K562 (cell line): ENCODE measurements at regions not wholly inside any gene's neighbourhood (a gene's known extent, or its start where the extent isn't known, plus 50 kb on each side); places are given as distances from the start of the nearest gene placed in this dataset.

Experiments
- ATAC-seq: fragments of 200-7000 bp; cut with Tn5 transposase; 3 replicates; pipeline ENCODE4 v1.9.1; 2020; ENCODE audit warnings: moderate library complexity
- BruUV-seq: library from RNA; stranded (reverse); fragments of 400-500 nt; replicated peaks from 2 replicates; lab custom pipeline; 2021; lab: Mats Ljungman, UMichigan
- CTCF ChIA-PET: fragments of 300-600 bp; formaldehyde crosslinking; extraction: SDS; loops from one replicate; lab custom pipeline; 2021; ENCODE audit warnings: low intra/inter-chr PET ratio; lab: Yijun Ruan, JAX
- POLR2A ChIA-PET: fragments of 300-600, 350-650 bp; sonication (Branson Sonifier 250); formaldehyde crosslinking; extraction: SDS; loops from one replicate; lab custom pipeline; 2021; ENCODE audit warnings: antibody characterized with exemption, inconsistent platforms; lab: Yijun Ruan, JAX
- DNase-seq, 4 experiments: peaks; one replicate each; pipeline versions ENCODE4 v3.0.0 to v3.0.0-alpha.2; 2011 to 2018; ENCODE audit warnings: low spot score in 3 of 4, mixed read lengths in 3 of 4; ENCODE audit errors: extremely low read depth in 1 of 4
- FAIRE-seq: peaks from 2 replicates; lab custom pipeline; 2011; peaks lifted over from hg19 to GRCh38; lab: Jason Lieb, UNC
- H2AFZ ChIP-seq: 2 replicates; pipeline ENCODE4 v1.6.0; 2011; ENCODE audit warnings: low read depth, low read length, control low read depth, inconsistent platforms
- H3K27ac ChIP-seq: fragments of 200-600 bp; 3 replicates; pipeline ENCODE4 v1.8.0; 2011; ENCODE audit warnings: low read depth, mild to moderate bottlenecking, control low read depth, inconsistent platforms, low read length, moderate library complexity, mixed read lengths; ENCODE audit errors: extremely low read depth
- H3K27me3 ChIP-seq, 2 experiments: fragments of 300-600 bp in 1 of 2; 2 replicates in 1 of 2; 3 replicates in 1 of 2; pipeline versions ENCODE4 v1.6.0 to v1.8.0; 2011; ENCODE audit warnings: inconsistent platforms in 2 of 2, low read length in 2 of 2, mild to moderate bottlenecking in 1 of 2, mixed read lengths in 1 of 2, moderate library complexity in 1 of 2; ENCODE audit not compliant: control insufficient read depth in 2 of 2, insufficient read depth in 2 of 2
- H3K36me3 ChIP-seq: fragments of 300-600 bp; 3 replicates; pipeline ENCODE4 v1.8.0; 2011; ENCODE audit warnings: mild to moderate bottlenecking, low read length, inconsistent platforms; ENCODE audit not compliant: control insufficient read depth, insufficient read depth
- H3K4me1 ChIP-seq, 2 experiments: fragments of 200-600 bp in 1 of 2; replicated peaks in 1 of 2; 2 replicates in 1 of 2; 3 replicates in 1 of 2; pipeline versions ENCODE4 v1.5.1 to v1.8.0; 2011; ENCODE audit warnings: inconsistent platforms in 2 of 2, low read length in 2 of 2, mild to moderate bottlenecking in 1 of 2, mixed read lengths in 1 of 2, moderate library complexity in 1 of 2; ENCODE audit not compliant: control insufficient read depth in 2 of 2, insufficient read depth in 2 of 2
- H3K4me2 ChIP-seq: 2 replicates; pipeline ENCODE4 v1.6.1; 2011; ENCODE audit warnings: low read length, control low read depth, inconsistent platforms, mixed read lengths; ENCODE audit not compliant: insufficient read depth
- H3K4me3 ChIP-seq: fragments of 200-600 bp; sonication (generic), shearing (Covaris generic); 2 replicates; pipeline ENCODE4 v1.5.1; 2016; ENCODE audit warnings: control low read depth, inconsistent platforms
- H3K79me2 ChIP-seq: fragments of 200-600 bp; 3 replicates; pipeline ENCODE4 v1.8.0; 2011; ENCODE audit warnings: low read length, inconsistent platforms; ENCODE audit not compliant: control insufficient read depth, insufficient read depth
- H3K9ac ChIP-seq, 2 experiments: 2 replicates each; pipeline versions ENCODE4 v1.6.0 to v1.6.1; 2011; ENCODE audit warnings: low read depth in 2 of 2, low read length in 2 of 2, control low read depth in 1 of 2, inconsistent platforms in 1 of 2, mild to moderate bottlenecking in 1 of 2, mixed read lengths in 1 of 2; ENCODE audit not compliant: insufficient read depth in 1 of 2
- H3K9me1 ChIP-seq: one replicate; pipeline ENCODE4 v1.6.0; 2011; ENCODE audit warnings: inconsistent platforms, mild to moderate bottlenecking, low read length, moderate library complexity; ENCODE audit not compliant: control insufficient read depth, insufficient read depth
- H3K9me3 ChIP-seq: replicated peaks from 2 replicates; pipeline ENCODE4 v1.5.1; 2011; ENCODE audit warnings: low read depth, low read length, inconsistent platforms; ENCODE audit not compliant: control insufficient read depth, insufficient read depth
- H4K20me1 ChIP-seq: replicated peaks from 2 replicates; pipeline ENCODE4 v1.6.1; 2011; ENCODE audit warnings: low read length, inconsistent platforms, mixed read lengths; ENCODE audit not compliant: control insufficient read depth, insufficient read depth
- GTF2E2 ChIP-seq: fragments of 200-800 bp; sonication (Bioruptor generic); IDR thresholded peaks from 2 replicates; pipeline ENCODE4 v1.6.1; 2016; ENCODE audit warnings: missing genetic modification characterization, missing compliant biosample characterization
- RBM25 ChIP-seq: fragments of 200-400 bp; formaldehyde crosslinking; IDR thresholded peaks from 2 replicates; pipeline ENCODE4 v1.6.1; 2018; ENCODE audit warnings: low read length, low read depth, moderate library complexity; ENCODE audit not compliant: severe bottlenecking
- TGIF2 ChIP-seq: sonication (generic); formaldehyde crosslinking; IDR thresholded peaks from 2 replicates; pipeline ENCODE4 v1.8.1; 2022; ENCODE audit warnings: mild to moderate bottlenecking, missing genetic modification reagents, moderate library complexity
- WGBS: fragments of 100-300 bp; shearing (Covaris generic); methylation state at CpG from one replicate; pipeline ENCODE4 v1.1.6; 2016; ENCODE audit warnings: low coverage, mixed read lengths; ENCODE audit not compliant: insufficient coverage; ENCODE audit errors: missing lambda C conversion rate; 5-methylcytosine and 5-hydroxymethylcytosine counted together
- in situ Hi-C: fragments of 300-500 bp; cut with MboI; formaldehyde crosslinking; loops from 4 replicates; pipeline ENCODE4 v1.15.0; 2018; ENCODE audit warnings: inconsistent platforms, mixed read lengths
- intact Hi-C: fragments of 100-400 bp; cut with micrococcal nuclease; formaldehyde crosslinking; loops from 2 replicates; pipeline ENCODE4 v1.14.2; 2022
- TF ChIP-seq, protein P1 (sequence below): fragments of 450-650 bp; IDR thresholded peaks from 2 replicates; pipeline ENCODE4 v1.6.1; 2016; ENCODE audit warnings: low read depth

DNA sequence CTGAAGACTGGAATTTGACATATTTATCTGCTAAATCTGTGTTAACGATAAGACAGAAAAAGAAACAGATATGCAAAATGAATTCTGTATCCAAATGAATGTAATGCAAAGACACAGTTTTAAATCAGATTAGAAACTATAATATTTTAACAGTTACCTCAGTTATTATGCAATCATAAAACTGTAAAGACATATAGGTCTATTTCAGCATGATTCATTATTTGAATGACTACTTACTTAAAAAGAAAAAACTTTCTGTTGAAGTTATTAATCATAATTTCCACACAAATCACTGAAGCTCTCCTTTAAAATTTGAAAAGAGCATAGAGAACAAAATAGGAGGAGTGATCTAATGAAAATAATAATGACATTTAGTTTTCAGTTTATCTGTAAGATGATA lies 742.6 kb downstream of the FSCB start:
- ATAC-seq = no peak
- Histone ChIP-seq H3K4me2 (no peak overlapping the region), H4K20me1 (no peaks in the 10 kb centered on the region)
- TF ChIP-seq RBM25 = no peak
- TF ChIP-seq, protein P1, sequence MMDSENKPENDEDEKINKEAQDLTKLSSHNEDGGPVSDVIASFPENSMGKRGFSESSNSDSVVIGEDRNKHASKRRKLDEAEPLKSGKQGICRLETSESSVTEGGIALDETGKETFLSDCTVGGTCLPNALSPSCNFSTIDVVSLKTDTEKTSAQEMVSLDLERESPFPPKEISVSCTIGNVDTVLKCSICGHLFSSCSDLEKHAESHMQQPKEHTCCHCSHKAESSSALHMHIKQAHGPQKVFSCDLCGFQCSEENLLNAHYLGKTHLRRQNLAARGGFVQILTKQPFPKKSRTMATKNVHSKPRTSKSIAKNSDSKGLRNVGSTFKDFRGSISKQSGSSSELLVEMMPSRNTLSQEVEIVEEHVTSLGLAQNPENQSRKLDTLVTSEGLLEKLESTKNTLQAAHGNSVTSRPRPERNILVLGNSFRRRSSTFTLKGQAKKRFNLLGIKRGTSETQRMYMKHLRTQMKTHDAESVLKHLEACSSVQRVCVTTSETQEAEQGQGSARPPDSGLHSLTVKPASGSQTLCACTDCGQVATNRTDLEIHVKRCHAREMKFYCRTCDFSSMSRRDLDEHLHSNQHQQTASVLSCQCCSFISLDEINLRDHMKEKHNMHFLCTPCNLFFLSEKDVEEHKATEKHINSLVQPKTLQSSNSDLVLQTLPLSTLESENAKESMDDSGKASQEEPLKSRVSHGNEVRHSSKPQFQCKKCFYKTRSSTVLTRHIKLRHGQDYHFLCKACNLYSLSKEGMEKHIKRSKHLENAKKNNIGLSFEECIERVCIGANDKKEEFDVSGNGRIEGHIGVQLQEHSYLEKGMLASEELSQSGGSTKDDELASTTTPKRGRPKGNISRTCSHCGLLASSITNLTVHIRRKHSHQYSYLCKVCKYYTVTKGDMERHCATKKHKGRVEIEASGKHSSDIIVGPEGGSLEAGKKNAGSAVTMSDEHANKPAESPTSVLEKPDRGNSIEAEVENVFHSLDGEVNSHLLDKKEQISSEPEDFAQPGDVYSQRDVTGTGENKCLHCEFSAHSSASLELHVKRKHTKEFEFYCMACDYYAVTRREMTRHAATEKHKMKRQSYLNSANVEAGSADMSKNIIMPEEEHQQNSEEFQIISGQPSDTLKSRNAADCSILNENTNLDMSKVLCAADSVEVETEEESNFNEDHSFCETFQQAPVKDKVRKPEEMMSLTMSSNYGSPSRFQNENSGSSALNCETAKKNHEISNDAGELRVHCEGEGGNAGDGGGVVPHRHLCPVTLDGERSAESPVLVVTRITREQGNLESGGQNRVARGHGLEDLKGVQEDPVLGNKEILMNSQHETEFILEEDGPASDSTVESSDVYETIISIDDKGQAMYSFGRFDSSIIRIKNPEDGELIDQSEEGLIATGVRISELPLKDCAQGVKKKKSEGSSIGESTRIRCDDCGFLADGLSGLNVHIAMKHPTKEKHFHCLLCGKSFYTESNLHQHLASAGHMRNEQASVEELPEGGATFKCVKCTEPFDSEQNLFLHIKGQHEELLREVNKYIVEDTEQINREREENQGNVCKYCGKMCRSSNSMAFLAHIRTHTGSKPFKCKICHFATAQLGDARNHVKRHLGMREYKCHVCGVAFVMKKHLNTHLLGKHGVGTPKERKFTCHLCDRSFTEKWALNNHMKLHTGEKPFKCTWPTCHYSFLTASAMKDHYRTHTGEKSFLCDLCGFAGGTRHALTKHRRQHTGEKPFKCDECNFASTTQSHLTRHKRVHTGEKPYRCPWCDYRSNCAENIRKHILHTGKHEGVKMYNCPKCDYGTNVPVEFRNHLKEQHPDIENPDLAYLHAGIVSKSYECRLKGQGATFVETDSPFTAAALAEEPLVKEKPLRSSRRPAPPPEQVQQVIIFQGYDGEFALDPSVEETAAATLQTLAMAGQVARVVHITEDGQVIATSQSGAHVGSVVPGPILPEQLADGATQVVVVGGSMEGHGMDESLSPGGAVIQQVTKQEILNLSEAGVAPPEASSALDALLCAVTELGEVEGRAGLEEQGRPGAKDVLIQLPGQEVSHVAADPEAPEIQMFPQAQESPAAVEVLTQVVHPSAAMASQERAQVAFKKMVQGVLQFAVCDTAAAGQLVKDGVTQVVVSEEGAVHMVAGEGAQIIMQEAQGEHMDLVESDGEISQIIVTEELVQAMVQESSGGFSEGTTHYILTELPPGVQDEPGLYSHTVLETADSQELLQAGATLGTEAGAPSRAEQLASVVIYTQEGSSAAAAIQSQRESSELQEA = no peak
- no peak for TF ChIP-seq TGIF2 (CRISPR knock-in tag)
- TF ChIP-seq GTF2E2 (tag) = no peak
- TF ChIP-seq, all 486 proteins: peak for 0
- ChIA-PET POLR2A (no interaction called here), CTCF (no interaction called here)
- BruUV-seq = no TSS peak
- H3K36me3 ChIP-seq = no peaks in the 10 kb centered on the region
- no peaks in the 10 kb centered on the region for H3K9me1 ChIP-seq
- no peaks in the 10 kb centered on the region for H3K79me2 ChIP-seq
- H3K9me3 ChIP-seq = no peaks in the 10 kb centered on the region
- H3K27me3 ChIP-seq = no peaks in the 10 kb centered on the region
- H3K9ac ChIP-seq = no peak overlapping the region
- H3K4me3 ChIP-seq = no peak overlapping the region
- no peak overlapping the region for H2AFZ ChIP-seq
- FAIRE-seq = no peak
- DNase-seq = no peak
- 0% methylated on average over 1 of the region's 1 CpG for WGBS
- no peaks in the 10 kb centered on the region for H3K4me1 ChIP-seq
- intact Hi-C loops = no loop called here
- no peak overlapping the region for H3K27ac ChIP-seq
- in situ Hi-C loops = no loop called here
